ENCODE measurements at regions not wholly inside any gene's neighbourhood (a gene's known extent, or its start where the extent isn't known, plus 50 kb on each side); places are given as distances from the start of the nearest gene placed in this dataset.

GRCh38 chr9:95732802-95733688 lies 142.4 kb upstream of the ERCC6L2 start:
- no peak for TF ChIP-seq CTCF (IDR thresholded peaks at IDR 0.05)
- Mint-ChIP-seq H3K4me3 (no peak overlapping the region), H3K27ac (no peak overlapping the region), H3K27me3 (ENCODE audit: low read depth in 2 of 2) (peaks cover 14 to 15% of the 10 kb centered on the region in 2 donors), H3K4me1 (no peaks in the 10 kb centered on the region), H3K9me3 (no peaks in the 10 kb centered on the region), H3K36me3 (no peaks in the 10 kb centered on the region)
- no peaks in the 10 kb centered on the region for H3K4me1 ChIP-seq (ENCODE audit: control insufficient read depth, insufficient read depth, low read length)
- DNase-seq (no peak), ATAC-seq (no peak)
- 87% methylated on average over 6 of the region's 6 CpGs for WGBS (ENCODE audit: insufficient coverage)
- no peak overlapping the region for H3K27ac ChIP-seq (ENCODE audit: low read length)
- H3K36me3 ChIP-seq (ENCODE audit: control insufficient read depth, insufficient read depth, low read length) = no peaks in the 10 kb centered on the region
- H3K27me3 ChIP-seq (ENCODE audit: control insufficient read depth, insufficient read depth, low read length) = peaks cover 2% of the 10 kb centered on the region
- intact Hi-C loops (cut with micrococcal nuclease) = no loop called here
- no peak overlapping the region for H3K4me3 ChIP-seq (ENCODE audit: low read length)
- H3K9me3 ChIP-seq (ENCODE audit: control insufficient read depth, insufficient read depth, low read length) = no peaks in the 10 kb centered on the region

- Mint-ChIP-seq H3K9me3 (no peaks in the 10 kb centered on the region), H3K27me3 (ENCODE audit: low read depth in 2 of 2) (peaks cover 12 to 14% of the 10 kb centered on the region in 2 donors), H3K4me1 (peaks cover 6 to 7% of the 10 kb centered on the region in 2 donors), H3K36me3 (no peaks in the 10 kb centered on the region), H3K4me3 (no peak overlapping the region), H3K27ac (no peak overlapping the region)
- intact Hi-C loops (cut with micrococcal nuclease) = no loop called here
- DNase-seq = no peak
- Histone ChIP-seq H3K4me1 (ENCODE audit: control insufficient read depth, insufficient read depth, low read length) (no peaks in the 10 kb centered on the region), H3K27me3 (ENCODE audit: control insufficient read depth, insufficient read depth, low read length) (peaks cover 2% of the 10 kb centered on the region), H3K27ac (ENCODE audit: low read length) (no peak overlapping the region), H3K36me3 (ENCODE audit: control insufficient read depth, insufficient read depth, low read length) (no peaks in the 10 kb centered on the region), H3K9me3 (ENCODE audit: control insufficient read depth, insufficient read depth, low read length) (no peaks in the 10 kb centered on the region), H3K4me3 (ENCODE audit: low read length) (no peak overlapping the region)
- 56% methylated on average over 3 of the region's 3 CpGs for WGBS (ENCODE audit: insufficient coverage)
- no peak for TF ChIP-seq CTCF (IDR thresholded peaks at IDR 0.05)
- no peak for ATAC-seq
These were observed 143.6 kb upstream of the ERCC6L2 start for GRCh38 chr9:95731876-95732275.

GRCh38 chr9:95729669-95730368 lies 145.7 kb upstream of the ERCC6L2 start:
- H3K27me3 Mint-ChIP-seq (ENCODE audit: low read depth in 2 of 2) = peaks cover 8 to 9% of the 10 kb centered on the region in 2 donors
- H3K4me1 Mint-ChIP-seq = peaks cover 25 to 26% of the 10 kb centered on the region in 2 donors
- Histone ChIP-seq H3K27me3 (ENCODE audit: control insufficient read depth, insufficient read depth, low read length) (peaks cover 2% of the 10 kb centered on the region), H3K36me3 (ENCODE audit: control insufficient read depth, insufficient read depth, low read length) (no peaks in the 10 kb centered on the region), H3K4me1 (ENCODE audit: control insufficient read depth, insufficient read depth, low read length) (peaks cover 15% of the 10 kb centered on the region), H3K27ac (ENCODE audit: low read length) (no peak overlapping the region), H3K4me3 (ENCODE audit: low read length) (no peak overlapping the region), H3K9me3 (ENCODE audit: control insufficient read depth, insufficient read depth, low read length) (peaks cover 11% of the 10 kb centered on the region)
- 93% methylated on average over 5 of the region's 5 CpGs for WGBS (ENCODE audit: insufficient coverage)
- DNase-seq (no peak), ATAC-seq (no peak)
- TF ChIP-seq CTCF (IDR thresholded peaks at IDR 0.05) = no peak
- H3K27ac Mint-ChIP-seq = no peak overlapping the region
- H3K36me3 Mint-ChIP-seq = no peaks in the 10 kb centered on the region
- no peak overlapping the region for H3K4me3 Mint-ChIP-seq
- peaks cover 0 to 2% of the 10 kb centered on the region in 2 donors for H3K9me3 Mint-ChIP-seq
- intact Hi-C loops (cut with micrococcal nuclease) = loop anchor here (5.0 kb wide), 1 partner anchor 277 kb away; no protein-coding TSS in a partner anchor
